Nephron progenitor cell (in vitro differentiated cells): ENCODE measurements at regions not wholly inside any gene's neighbourhood (a gene's known extent, or its start where the extent isn't known, plus 50 kb on each side); places are given as distances from the start of the nearest gene placed in this dataset.

ENCODE experiments used
- DNase-seq: peaks from one replicate; pipeline ENCODE4 v3.0.0; 2021
- H3K27ac Mint-ChIP-seq: 2 replicates; pipeline ENCODE4 v1.8.0; 2021; ENCODE audit warnings: mild to moderate bottlenecking, moderate library complexity, mixed read lengths
- H3K27me3 Mint-ChIP-seq: 2 replicates; pipeline ENCODE4 v1.8.0; 2021; ENCODE audit warnings: mild to moderate bottlenecking, low read depth, mixed read lengths; ENCODE audit not compliant: poor library complexity
- H3K36me3 Mint-ChIP-seq: 2 replicates; pipeline ENCODE4 v1.8.0; 2021; ENCODE audit warnings: low read depth, mixed read lengths
- H3K4me1 Mint-ChIP-seq: 2 replicates; pipeline ENCODE4 v1.8.0; 2021; ENCODE audit warnings: mixed read lengths
- H3K4me3 Mint-ChIP-seq: 2 replicates; pipeline ENCODE4 v1.8.0; 2021; ENCODE audit warnings: mild to moderate bottlenecking, moderate library complexity, mixed read lengths
- H3K9me3 Mint-ChIP-seq: 2 replicates; pipeline ENCODE4 v1.8.0; 2021; ENCODE audit warnings: mild to moderate bottlenecking, moderate library complexity, mixed read lengths
- TF ChIP-seq, protein P1 (sequence below): fragments of 200-600 bp; sonication (generic); IDR thresholded peaks from 2 replicates; pipeline ENCODE4 v1.5.0; 2021; ENCODE audit warnings: antibody characterized with exemption

DNA sequence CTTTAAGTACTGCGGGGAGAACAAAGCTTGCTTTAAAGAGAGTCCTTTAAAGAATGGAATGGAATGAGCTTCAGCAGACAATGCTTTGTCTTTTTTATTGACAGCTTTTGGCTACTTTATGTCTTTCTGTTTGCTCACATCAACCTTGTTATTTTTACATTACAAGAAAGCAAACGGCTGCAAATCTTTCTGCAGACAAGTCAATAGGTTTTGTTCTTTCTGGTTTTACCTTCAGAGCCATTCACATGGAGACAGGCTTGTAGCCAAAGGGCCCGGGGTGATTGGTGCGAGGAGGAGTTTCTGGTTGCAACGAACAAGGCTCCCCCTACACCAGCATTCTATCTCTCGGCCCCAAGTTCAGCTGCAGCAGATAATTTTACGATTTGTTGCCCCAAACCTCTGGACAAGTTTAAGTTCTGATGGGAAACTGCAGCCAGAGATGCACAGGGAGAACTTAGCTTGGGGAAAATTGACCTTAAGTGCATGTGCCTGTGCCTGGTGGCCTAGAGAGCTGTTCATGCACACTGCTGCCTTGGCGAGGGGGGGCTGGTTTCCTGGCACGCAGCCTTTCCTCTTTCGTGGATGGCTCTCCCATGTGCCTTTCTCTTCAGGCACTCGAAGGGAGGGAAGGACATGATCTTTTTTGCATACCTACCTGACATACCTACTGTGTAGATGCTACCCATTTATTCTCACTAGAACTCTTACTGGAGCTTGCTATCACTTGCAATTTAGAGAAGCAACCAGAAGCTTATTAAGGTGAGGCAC lies 543.2 kb downstream of the DCDC2C start:
- Mint-ChIP-seq H3K4me3 (no peak overlapping the region), H3K27me3 (peaks cover 6% of the 10 kb centered on the region), H3K36me3 (no peaks in the 10 kb centered on the region), H3K9me3 (no peaks in the 10 kb centered on the region), H3K27ac (no peak overlapping the region), H3K4me1 (peaks cover 12% of the 10 kb centered on the region)
- DNase-seq = no peak
- TF ChIP-seq, protein P1, sequence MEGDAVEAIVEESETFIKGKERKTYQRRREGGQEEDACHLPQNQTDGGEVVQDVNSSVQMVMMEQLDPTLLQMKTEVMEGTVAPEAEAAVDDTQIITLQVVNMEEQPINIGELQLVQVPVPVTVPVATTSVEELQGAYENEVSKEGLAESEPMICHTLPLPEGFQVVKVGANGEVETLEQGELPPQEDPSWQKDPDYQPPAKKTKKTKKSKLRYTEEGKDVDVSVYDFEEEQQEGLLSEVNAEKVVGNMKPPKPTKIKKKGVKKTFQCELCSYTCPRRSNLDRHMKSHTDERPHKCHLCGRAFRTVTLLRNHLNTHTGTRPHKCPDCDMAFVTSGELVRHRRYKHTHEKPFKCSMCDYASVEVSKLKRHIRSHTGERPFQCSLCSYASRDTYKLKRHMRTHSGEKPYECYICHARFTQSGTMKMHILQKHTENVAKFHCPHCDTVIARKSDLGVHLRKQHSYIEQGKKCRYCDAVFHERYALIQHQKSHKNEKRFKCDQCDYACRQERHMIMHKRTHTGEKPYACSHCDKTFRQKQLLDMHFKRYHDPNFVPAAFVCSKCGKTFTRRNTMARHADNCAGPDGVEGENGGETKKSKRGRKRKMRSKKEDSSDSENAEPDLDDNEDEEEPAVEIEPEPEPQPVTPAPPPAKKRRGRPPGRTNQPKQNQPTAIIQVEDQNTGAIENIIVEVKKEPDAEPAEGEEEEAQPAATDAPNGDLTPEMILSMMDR = no peak

DNA sequence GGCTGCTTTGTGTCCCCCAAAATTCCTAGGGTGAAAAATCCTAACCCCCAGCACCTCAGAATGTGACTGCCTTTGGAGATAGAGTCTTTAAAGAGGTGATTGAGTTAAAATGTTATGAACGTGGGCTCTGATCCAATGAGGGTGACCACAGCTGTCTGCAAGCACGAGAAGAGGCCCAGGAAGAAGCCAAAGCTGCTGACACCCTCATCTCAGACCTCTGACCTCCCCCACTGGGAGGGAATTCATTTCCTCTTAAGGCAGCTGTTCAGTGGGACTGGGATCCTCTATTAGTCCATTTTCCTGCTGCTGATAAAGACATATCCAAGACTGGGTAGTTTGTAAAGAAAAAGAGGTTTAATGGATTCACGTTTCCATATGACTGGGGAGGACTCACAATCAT lies 544.4 kb downstream of the DCDC2C start:
- no peak for DNase-seq
- Mint-ChIP-seq H3K27me3 (peaks cover 4% of the 10 kb centered on the region), H3K9me3 (no peaks in the 10 kb centered on the region), H3K4me1 (peaks cover 12% of the 10 kb centered on the region), H3K27ac (no peak overlapping the region), H3K4me3 (no peak overlapping the region), H3K36me3 (no peaks in the 10 kb centered on the region)
- TF ChIP-seq, protein P1 = no peak

DNA sequence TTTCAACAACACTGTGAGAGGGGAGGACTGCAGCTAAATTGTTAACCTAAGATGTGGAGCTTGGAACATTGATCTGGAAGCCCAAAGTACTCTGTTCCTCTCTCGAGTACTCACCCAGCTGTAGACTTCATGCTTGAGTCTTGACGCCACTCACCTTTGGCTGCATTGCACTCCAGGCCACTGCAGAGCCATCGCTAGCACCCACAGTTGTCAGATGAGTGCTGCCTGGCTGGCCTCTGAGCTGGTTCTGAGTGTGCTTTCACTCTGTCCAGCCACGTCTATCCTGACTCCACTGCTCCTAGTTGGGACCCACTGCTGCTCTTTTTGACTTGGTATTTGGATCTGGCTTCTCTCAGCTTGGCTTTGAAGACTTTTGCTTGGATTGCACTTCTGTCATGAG lies 552.1 kb downstream of the DCDC2C start:
- TF ChIP-seq, protein P1 = no peak
- no peak overlapping the region for H3K4me3 Mint-ChIP-seq
- H3K4me1 Mint-ChIP-seq = peaks cover 7% of the 10 kb centered on the region
- H3K36me3 Mint-ChIP-seq = no peaks in the 10 kb centered on the region
- H3K27ac Mint-ChIP-seq = no peak overlapping the region
- H3K9me3 Mint-ChIP-seq = no peaks in the 10 kb centered on the region
- no peak for DNase-seq
- H3K27me3 Mint-ChIP-seq = peaks cover 4% of the 10 kb centered on the region

DNA sequence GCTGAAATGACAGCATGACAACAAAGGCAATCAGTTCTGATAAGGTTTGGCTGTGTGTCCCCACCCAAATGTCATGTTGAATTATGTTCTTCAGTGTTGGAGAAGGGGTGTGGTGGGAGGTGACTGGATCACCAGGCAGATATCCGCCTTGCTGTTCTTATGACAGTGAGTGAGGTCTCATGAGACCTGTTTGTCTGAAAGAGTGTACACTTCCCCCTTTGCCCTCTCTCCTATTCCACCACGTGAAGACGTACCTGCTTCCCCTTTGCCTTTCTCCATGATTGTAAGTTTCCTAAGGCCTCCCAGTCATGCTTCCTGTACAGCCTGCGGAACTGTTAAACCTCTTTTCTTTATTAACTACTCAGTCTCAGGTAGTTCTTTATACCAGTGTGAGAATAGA lies 553.0 kb downstream of the DCDC2C start:
- H3K36me3 Mint-ChIP-seq = no peaks in the 10 kb centered on the region
- TF ChIP-seq, protein P1 = no peak
- no peaks in the 10 kb centered on the region for H3K9me3 Mint-ChIP-seq
- H3K4me3 Mint-ChIP-seq = no peak overlapping the region
- no peak overlapping the region for H3K27ac Mint-ChIP-seq
- peaks cover 4% of the 10 kb centered on the region for H3K27me3 Mint-ChIP-seq
- H3K4me1 Mint-ChIP-seq = peaks cover 7% of the 10 kb centered on the region
- DNase-seq = no peak

DNA sequence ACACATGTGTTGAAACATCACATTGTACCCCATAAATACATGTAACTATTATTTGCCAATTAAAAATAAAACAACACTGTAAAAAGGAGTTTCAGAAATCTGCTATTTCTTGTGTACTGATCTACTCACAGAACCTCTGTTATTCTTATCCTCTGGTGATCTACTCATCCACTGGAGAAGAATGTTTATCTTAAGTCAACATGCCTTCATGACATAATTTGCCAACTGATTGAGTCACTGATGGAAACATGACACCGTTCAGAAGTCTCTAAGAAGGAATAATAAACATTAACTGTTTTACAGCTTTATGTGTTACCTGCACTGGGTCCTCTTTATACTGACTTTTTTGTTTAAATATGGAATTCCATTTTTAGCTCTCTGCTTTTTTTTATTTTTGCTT lies 555.2 kb downstream of the DCDC2C start:
- Mint-ChIP-seq H3K4me3 (no peak overlapping the region), H3K27me3 (peaks cover 4% of the 10 kb centered on the region), H3K27ac (no peak overlapping the region), H3K36me3 (no peaks in the 10 kb centered on the region), H3K4me1 (peaks cover 7% of the 10 kb centered on the region), H3K9me3 (no peaks in the 10 kb centered on the region)
- TF ChIP-seq, protein P1 = no peak
- no peak for DNase-seq

DNA sequence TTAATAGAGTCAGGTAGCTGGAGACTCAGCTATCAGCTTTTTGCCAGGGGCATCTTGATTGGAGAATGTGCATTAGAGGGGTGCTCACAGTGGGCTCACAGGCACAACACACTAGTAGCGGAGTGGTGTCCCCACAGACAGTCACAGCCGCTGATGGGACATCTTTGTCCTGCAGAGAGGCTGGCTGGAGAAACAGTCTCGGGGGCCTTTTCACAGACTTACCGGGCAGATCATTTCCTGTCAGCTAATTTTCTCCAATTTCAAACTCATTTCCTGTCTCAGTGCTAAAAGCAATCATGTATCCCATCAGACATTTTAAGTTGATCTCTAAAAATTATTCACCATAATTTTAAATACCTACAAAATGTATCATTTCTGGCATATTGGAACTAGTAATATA lies 562.6 kb downstream of the DCDC2C start:
- H3K27me3 Mint-ChIP-seq = no peaks in the 10 kb centered on the region
- H3K9me3 Mint-ChIP-seq = no peaks in the 10 kb centered on the region

More for the DNA sequence above, 562.6 kb downstream of the DCDC2C start:
- H3K27ac Mint-ChIP-seq = no peak overlapping the region
- TF ChIP-seq, protein P1 = no peak
- no peak for DNase-seq
- H3K4me1 Mint-ChIP-seq = no peaks in the 10 kb centered on the region
- H3K4me3 Mint-ChIP-seq = no peak overlapping the region
- no peaks in the 10 kb centered on the region for H3K36me3 Mint-ChIP-seq
